ENCODE measurements at regions not wholly inside any gene's neighbourhood (a gene's known extent, or its start where the extent isn't known, plus 50 kb on each side); places are given as distances from the start of the nearest gene placed in this dataset.

DNA sequence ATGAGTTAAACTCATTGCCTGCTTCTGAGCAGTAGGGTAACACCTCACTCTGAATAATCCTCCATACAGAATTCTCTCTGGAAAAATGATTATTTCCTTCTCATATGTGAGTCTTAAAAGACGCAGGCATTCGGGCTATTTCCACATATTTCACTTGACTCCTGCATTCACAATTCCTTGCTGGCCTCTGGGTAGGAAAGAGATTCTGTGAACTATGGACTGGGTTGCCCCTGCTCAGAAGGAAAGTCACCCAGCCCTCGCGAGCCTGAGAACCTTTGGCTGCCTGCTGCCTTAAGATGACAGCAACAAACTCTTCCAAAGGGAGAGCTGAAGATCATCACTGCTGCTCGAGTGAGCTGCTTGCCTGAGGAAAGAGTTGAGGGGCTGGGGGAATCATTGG, 216.8 kb downstream of the BAMBI start:
- TF ChIP-seq SIN3A (IDR thresholded peaks at IDR 0.05; ENCODE audit: borderline replicate concordance, insufficient read depth, low read depth, low read length) (no peak), POLR2AphosphoS5 (IDR thresholded peaks at IDR 0.05; ENCODE audit: low read depth, low read length) (no peak)
- TF ChIP-seq, protein P1, sequence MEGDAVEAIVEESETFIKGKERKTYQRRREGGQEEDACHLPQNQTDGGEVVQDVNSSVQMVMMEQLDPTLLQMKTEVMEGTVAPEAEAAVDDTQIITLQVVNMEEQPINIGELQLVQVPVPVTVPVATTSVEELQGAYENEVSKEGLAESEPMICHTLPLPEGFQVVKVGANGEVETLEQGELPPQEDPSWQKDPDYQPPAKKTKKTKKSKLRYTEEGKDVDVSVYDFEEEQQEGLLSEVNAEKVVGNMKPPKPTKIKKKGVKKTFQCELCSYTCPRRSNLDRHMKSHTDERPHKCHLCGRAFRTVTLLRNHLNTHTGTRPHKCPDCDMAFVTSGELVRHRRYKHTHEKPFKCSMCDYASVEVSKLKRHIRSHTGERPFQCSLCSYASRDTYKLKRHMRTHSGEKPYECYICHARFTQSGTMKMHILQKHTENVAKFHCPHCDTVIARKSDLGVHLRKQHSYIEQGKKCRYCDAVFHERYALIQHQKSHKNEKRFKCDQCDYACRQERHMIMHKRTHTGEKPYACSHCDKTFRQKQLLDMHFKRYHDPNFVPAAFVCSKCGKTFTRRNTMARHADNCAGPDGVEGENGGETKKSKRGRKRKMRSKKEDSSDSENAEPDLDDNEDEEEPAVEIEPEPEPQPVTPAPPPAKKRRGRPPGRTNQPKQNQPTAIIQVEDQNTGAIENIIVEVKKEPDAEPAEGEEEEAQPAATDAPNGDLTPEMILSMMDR (IDR thresholded peaks at IDR 0.05) = no peak

All from Panc1 (cell line).